Ishikawa (cell line): ENCODE measurements at regions not wholly inside any gene's neighbourhood (a gene's known extent, or its start where the extent isn't known, plus 50 kb on each side); places are given as distances from the start of the nearest gene placed in this dataset.

Experiments used
- CEBPB ChIP-seq: IDR thresholded peaks from 2 replicates; pipeline ENCODE4 v1.6.1; 2012
- CREB1 ChIP-seq: IDR thresholded peaks from 2 replicates; pipeline ENCODE4 v1.6.1; 2012; ENCODE audit warnings: low read depth
- EGR1 ChIP-seq: IDR thresholded peaks from 2 replicates; pipeline ENCODE4 v1.6.1; 2012
- EP300 ChIP-seq: IDR thresholded peaks from 2 replicates; pipeline ENCODE4 v1.6.1; 2012; ENCODE audit warnings: borderline replicate concordance
- FOXM1 ChIP-seq: IDR thresholded peaks from 2 replicates; pipeline ENCODE4 v1.6.1; 2012; ENCODE audit warnings: low read depth, borderline replicate concordance
- MAX ChIP-seq: IDR thresholded peaks from 2 replicates; pipeline ENCODE4 v1.6.1; 2012
- NFIC ChIP-seq: IDR thresholded peaks from 2 replicates; pipeline ENCODE4 v1.6.1; 2012
- RAD21 ChIP-seq: IDR thresholded peaks from 2 replicates; pipeline ENCODE4 v1.6.1; 2012; ENCODE audit warnings: low read depth
- REST ChIP-seq: IDR thresholded peaks from 2 replicates; pipeline ENCODE4 v1.6.1; 2012; ENCODE audit warnings: low read depth, mild to moderate bottlenecking
- TAF1 ChIP-seq: IDR thresholded peaks from 2 replicates; pipeline ENCODE4 v1.6.1; 2012; ENCODE audit warnings: low read depth, mild to moderate bottlenecking
- TCF12 ChIP-seq: IDR thresholded peaks from 2 replicates; pipeline ENCODE4 v1.6.1; 2012; ENCODE audit warnings: low read depth
- TEAD4 ChIP-seq: IDR thresholded peaks from 2 replicates; pipeline ENCODE4 v1.6.1; 2012
- USF1 ChIP-seq: IDR thresholded peaks from 2 replicates; pipeline ENCODE4 v1.6.1; 2012
- YY1 ChIP-seq: IDR thresholded peaks from 2 replicates; pipeline ENCODE4 v1.6.1; 2012; ENCODE audit warnings: low read depth
- ZBTB7A ChIP-seq: IDR thresholded peaks from 2 replicates; pipeline ENCODE4 v1.6.1; 2012; ENCODE audit warnings: low read depth

- TF ChIP-seq CREB1 (no peak), TEAD4 (no peak), CEBPB (no peak), TAF1 (no peak), EGR1 (no peak), ZBTB7A (no peak), NFIC (no peak), FOXM1 (no peak), EP300 (no peak), YY1 (no peak)
Observed at GRCh38 chr10:2812631-2813030, 254.7 kb upstream of the PFKP start.

GRCh38 chr10:2800178-2800577, 267.2 kb upstream of the PFKP start:
- no peak for TF ChIP-seq USF1

GRCh38 chr10:2798336-2799022, 268.9 kb upstream of the PFKP start:
- TF ChIP-seq TEAD4 (no peak), RAD21 (no peak), MAX (no peak), USF1 (no peak), CEBPB (no peak), EP300 (no peak), REST (no peak), TAF1 (no peak), EGR1 (no peak), ZBTB7A (no peak), CREB1 (no peak), FOXM1 (no peak), YY1 (no peak), TCF12 (no peak), NFIC (no peak)

- TF ChIP-seq CEBPB: no peak
- TF ChIP-seq TAF1: no peak
- no peak for TF ChIP-seq FOXM1
- no peak for TF ChIP-seq EP300
- no peak for TF ChIP-seq RAD21
- TF ChIP-seq CREB1: no peak
- no peak for TF ChIP-seq ZBTB7A
- TF ChIP-seq TCF12: no peak
- TF ChIP-seq MAX: no peak
- no peak for TF ChIP-seq NFIC
- TF ChIP-seq TEAD4: no peak
- no peak for TF ChIP-seq REST
- no peak for TF ChIP-seq EGR1
- TF ChIP-seq YY1: no peak
- TF ChIP-seq USF1: no peak
Observed at GRCh38 chr10:2791774-2792443, 275.4 kb upstream of the PFKP start.

- TF ChIP-seq CREB1 (no peak), RAD21 (no peak), NFIC (no peak), TEAD4 (no peak), USF1 (no peak), ZBTB7A (no peak), MAX (no peak), EP300 (no peak), YY1 (no peak), TCF12 (no peak), TAF1 (no peak), CEBPB (no peak), REST (no peak), FOXM1 (no peak), EGR1 (no peak)
Observed at GRCh38 chr10:2790396-2791188, 276.8 kb upstream of the PFKP start.
